K562 (cell line): ENCODE measurements at regions not wholly inside any gene's neighbourhood (a gene's known extent, or its start where the extent isn't known, plus 50 kb on each side); places are given as distances from the start of the nearest gene placed in this dataset.

Source experiments
- ATAC-seq: fragments of 200-7000 bp; cut with Tn5 transposase; 3 replicates; pipeline ENCODE4 v1.9.1; 2020; ENCODE audit warnings: moderate library complexity
- BruUV-seq: library from RNA; stranded (reverse); fragments of 400-500 nt; replicated peaks from 2 replicates; lab custom pipeline; 2021; lab: Mats Ljungman, UMichigan
- CTCF ChIA-PET: fragments of 300-600 bp; formaldehyde crosslinking; extraction: SDS; loops from one replicate; lab custom pipeline; 2021; ENCODE audit warnings: low intra/inter-chr PET ratio; lab: Yijun Ruan, JAX
- POLR2A ChIA-PET: fragments of 300-600, 350-650 bp; sonication (Branson Sonifier 250); formaldehyde crosslinking; extraction: SDS; loops from one replicate; lab custom pipeline; 2021; ENCODE audit warnings: antibody characterized with exemption, inconsistent platforms; lab: Yijun Ruan, JAX
- DNase-seq, 4 experiments: peaks; one replicate each; pipeline versions ENCODE4 v3.0.0 to v3.0.0-alpha.2; 2011 to 2018; ENCODE audit warnings: low spot score in 3 of 4, mixed read lengths in 3 of 4; ENCODE audit errors: extremely low read depth in 1 of 4
- FAIRE-seq: peaks from 2 replicates; lab custom pipeline; 2011; peaks lifted over from hg19 to GRCh38; lab: Jason Lieb, UNC
- H2AFZ ChIP-seq: 2 replicates; pipeline ENCODE4 v1.6.0; 2011; ENCODE audit warnings: low read depth, low read length, control low read depth, inconsistent platforms
- H3K27ac ChIP-seq: fragments of 200-600 bp; 3 replicates; pipeline ENCODE4 v1.8.0; 2011; ENCODE audit warnings: low read depth, mild to moderate bottlenecking, control low read depth, inconsistent platforms, low read length, moderate library complexity, mixed read lengths; ENCODE audit errors: extremely low read depth
- H3K27me3 ChIP-seq, 2 experiments: fragments of 300-600 bp in 1 of 2; 2 replicates in 1 of 2; 3 replicates in 1 of 2; pipeline versions ENCODE4 v1.6.0 to v1.8.0; 2011; ENCODE audit warnings: inconsistent platforms in 2 of 2, low read length in 2 of 2, mild to moderate bottlenecking in 1 of 2, mixed read lengths in 1 of 2, moderate library complexity in 1 of 2; ENCODE audit not compliant: control insufficient read depth in 2 of 2, insufficient read depth in 2 of 2
- H3K36me3 ChIP-seq: fragments of 300-600 bp; 3 replicates; pipeline ENCODE4 v1.8.0; 2011; ENCODE audit warnings: mild to moderate bottlenecking, low read length, inconsistent platforms; ENCODE audit not compliant: control insufficient read depth, insufficient read depth
- H3K4me1 ChIP-seq, 2 experiments: fragments of 200-600 bp in 1 of 2; replicated peaks in 1 of 2; 2 replicates in 1 of 2; 3 replicates in 1 of 2; pipeline versions ENCODE4 v1.5.1 to v1.8.0; 2011; ENCODE audit warnings: inconsistent platforms in 2 of 2, low read length in 2 of 2, mild to moderate bottlenecking in 1 of 2, mixed read lengths in 1 of 2, moderate library complexity in 1 of 2; ENCODE audit not compliant: control insufficient read depth in 2 of 2, insufficient read depth in 2 of 2
- H3K4me2 ChIP-seq: 2 replicates; pipeline ENCODE4 v1.6.1; 2011; ENCODE audit warnings: low read length, control low read depth, inconsistent platforms, mixed read lengths; ENCODE audit not compliant: insufficient read depth
- H3K4me3 ChIP-seq: fragments of 200-600 bp; sonication (generic), shearing (Covaris generic); 2 replicates; pipeline ENCODE4 v1.5.1; 2016; ENCODE audit warnings: control low read depth, inconsistent platforms
- H3K79me2 ChIP-seq: fragments of 200-600 bp; 3 replicates; pipeline ENCODE4 v1.8.0; 2011; ENCODE audit warnings: low read length, inconsistent platforms; ENCODE audit not compliant: control insufficient read depth, insufficient read depth
- H3K9ac ChIP-seq, 2 experiments: 2 replicates each; pipeline versions ENCODE4 v1.6.0 to v1.6.1; 2011; ENCODE audit warnings: low read depth in 2 of 2, low read length in 2 of 2, control low read depth in 1 of 2, inconsistent platforms in 1 of 2, mild to moderate bottlenecking in 1 of 2, mixed read lengths in 1 of 2; ENCODE audit not compliant: insufficient read depth in 1 of 2
- H3K9me1 ChIP-seq: one replicate; pipeline ENCODE4 v1.6.0; 2011; ENCODE audit warnings: inconsistent platforms, mild to moderate bottlenecking, low read length, moderate library complexity; ENCODE audit not compliant: control insufficient read depth, insufficient read depth
- H3K9me3 ChIP-seq: replicated peaks from 2 replicates; pipeline ENCODE4 v1.5.1; 2011; ENCODE audit warnings: low read depth, low read length, inconsistent platforms; ENCODE audit not compliant: control insufficient read depth, insufficient read depth
- H4K20me1 ChIP-seq: replicated peaks from 2 replicates; pipeline ENCODE4 v1.6.1; 2011; ENCODE audit warnings: low read length, inconsistent platforms, mixed read lengths; ENCODE audit not compliant: control insufficient read depth, insufficient read depth
- ARHGAP35 ChIP-seq: fragments of 450-650 bp; IDR thresholded peaks from 2 replicates; pipeline ENCODE4 v1.6.1; 2018; ENCODE audit not compliant: partially characterized antibody
- BCOR ChIP-seq: fragments of 450-650 bp; IDR thresholded peaks from 2 replicates; pipeline ENCODE4 v1.6.1; 2016
- BHLHE40 ChIP-seq: IDR thresholded peaks from 2 replicates; pipeline ENCODE4 v1.6.1; 2011; ENCODE audit warnings: low read length, improper control_type of control experiment
- CEBPG ChIP-seq, 3 experiments: fragments of 200-800 bp in 1 of 3; sonication (Bioruptor generic) in 1 of 3; sonication (generic) in 1 of 3; formaldehyde crosslinking in 1 of 3; IDR thresholded peaks in 2 of 3; conservative IDR thresholded peaks in 1 of 3; 2 replicates each; pipeline versions ENCODE4 v1.6.1 to v1.8.0; 2016 to 2022; ENCODE audit warnings: missing compliant biosample characterization in 2 of 3, missing genetic modification characterization in 2 of 3, mild to moderate bottlenecking in 1 of 3, missing genetic modification reagents in 1 of 3
- CREM ChIP-seq: IDR thresholded peaks from 2 replicates; pipeline ENCODE4 v1.6.1; 2014; ENCODE audit warnings: antibody characterized with exemption, low read depth
- DEAF1 ChIP-seq: fragments of 450-650 bp; formaldehyde crosslinking; IDR thresholded peaks from 2 replicates; pipeline ENCODE4 v1.4.0; 2020; ENCODE audit warnings: mild to moderate bottlenecking, moderate library complexity
- FOXK2 ChIP-seq, 2 experiments: fragments of 450-650 bp; IDR thresholded peaks in 1 of 2; conservative IDR thresholded peaks in 1 of 2; 2 replicates each; pipeline ENCODE4 v1.6.1; 2016; ENCODE audit warnings: low read depth in 2 of 2, mild to moderate bottlenecking in 1 of 2
- HEY1 ChIP-seq: fragments of 250-450 bp; sonication (Bioruptor Pico); IDR thresholded peaks from 2 replicates; pipeline ENCODE4 v1.5.0; 2020; ENCODE audit warnings: mild to moderate bottlenecking, moderate library complexity, borderline replicate concordance
- LEF1 ChIP-seq: fragments of 450-650 bp; IDR thresholded peaks from 2 replicates; pipeline ENCODE4 v1.6.1; 2016; ENCODE audit warnings: mild to moderate bottlenecking
- MNT ChIP-seq, 2 experiments: fragments of 450-650 bp; conservative IDR thresholded peaks; 2 replicates each; pipeline ENCODE4 v1.6.1; 2017; ENCODE audit warnings: mild to moderate bottlenecking in 2 of 2, moderate library complexity in 2 of 2
- NFRKB ChIP-seq: fragments of 450-650 bp; IDR thresholded peaks from 2 replicates; pipeline ENCODE4 v1.6.1; 2016; ENCODE audit warnings: low read depth
- PHF21A ChIP-seq: fragments of 450-650 bp; IDR thresholded peaks from 2 replicates; pipeline ENCODE4 v1.6.1; 2017; ENCODE audit warnings: low read depth, borderline replicate concordance
- RUNX1 ChIP-seq: sonication (generic); IDR thresholded peaks from 2 replicates; pipeline ENCODE4 v1.6.1; 2016; ENCODE audit warnings: antibody characterized with exemption, low read depth
- SLC30A9 ChIP-seq: fragments of 250-450 bp; sonication (Bioruptor Pico); IDR thresholded peaks from 2 replicates; pipeline ENCODE4 v1.8.0; 2022; ENCODE audit warnings: mild to moderate bottlenecking, moderate library complexity
- ZNF184 ChIP-seq: sonication (generic); formaldehyde crosslinking; IDR thresholded peaks from 2 replicates; pipeline ENCODE4 v1.5.0; 2020; ENCODE audit warnings: missing genetic modification reagents
- ZNF263 ChIP-seq: sonication (generic); formaldehyde crosslinking; IDR thresholded peaks from 2 replicates; pipeline ENCODE4 v1.8.0; 2022; ENCODE audit warnings: mild to moderate bottlenecking, missing genetic modification reagents, borderline replicate concordance
- ZNF699 ChIP-seq: fragments of 250-450 bp; sonication (Bioruptor Pico); IDR thresholded peaks from 2 replicates; pipeline ENCODE4 v1.8.0; 2021; ENCODE audit warnings: mild to moderate bottlenecking, moderate library complexity; ENCODE audit not compliant: insufficient replicate concordance
- WGBS: fragments of 100-300 bp; shearing (Covaris generic); methylation state at CpG from one replicate; pipeline ENCODE4 v1.1.6; 2016; ENCODE audit warnings: low coverage, mixed read lengths; ENCODE audit not compliant: insufficient coverage; ENCODE audit errors: missing lambda C conversion rate; 5-methylcytosine and 5-hydroxymethylcytosine counted together
- in situ Hi-C: fragments of 300-500 bp; cut with MboI; formaldehyde crosslinking; loops from 4 replicates; pipeline ENCODE4 v1.15.0; 2018; ENCODE audit warnings: inconsistent platforms, mixed read lengths
- intact Hi-C: fragments of 100-400 bp; cut with micrococcal nuclease; formaldehyde crosslinking; loops from 2 replicates; pipeline ENCODE4 v1.14.2; 2022
- TF ChIP-seq, protein P1 (sequence below), 3 experiments: fragments of 200-800 bp in 1 of 3; sonication (Bioruptor generic) in 1 of 3; sonication (generic) in 1 of 3; formaldehyde crosslinking in 1 of 3; IDR thresholded peaks; 2 replicates each; pipeline versions ENCODE4 v1.6.1 to v1.8.0; 2016 to 2022; ENCODE audit warnings: mild to moderate bottlenecking in 2 of 3, missing compliant biosample characterization in 2 of 3, missing genetic modification characterization in 2 of 3, missing genetic modification reagents in 1 of 3

GRCh38 chr2:176934869-176935415, 277.7 kb upstream of the HNRNPA3 start:
- in situ Hi-C loops (no loop called here), intact Hi-C loops (no loop called here)
- H3K79me2 ChIP-seq: no peaks in the 10 kb centered on the region
- H3K9me3 ChIP-seq: no peaks in the 10 kb centered on the region
- no peak overlapping the region for H3K9ac ChIP-seq
- H3K27me3 ChIP-seq: peaks cover 0 to 4% of the 10 kb centered on the region in 2 experiments; a peak in 1 of 5 replicates
- no peaks in the 10 kb centered on the region; a peak in 3 of 5 replicates for H3K4me1 ChIP-seq
- CTCF ChIA-PET: no interaction called here
- DNase-seq (no peak), ATAC-seq (no peak), FAIRE-seq (no peak)
- H2AFZ ChIP-seq: no peak overlapping the region
- whole genome bisulfite sequencing: 18% methylated on average over 7 of the region's 7 CpGs
- BruUV-seq: no TSS peak
- H3K36me3 ChIP-seq: no peaks in the 10 kb centered on the region
- no peaks in the 10 kb centered on the region for H3K9me1 ChIP-seq
- H3K4me3 ChIP-seq: no peak overlapping the region
- no peak overlapping the region for H3K4me2 ChIP-seq
- no peaks in the 10 kb centered on the region for H4K20me1 ChIP-seq
- H3K27ac ChIP-seq: no peak overlapping the region
- POLR2A ChIA-PET: interaction anchor here (0.6 kb wide), 1 partner anchor 194 kb away, joined by 3 read pairs; no protein-coding TSS in a partner anchor
- no peak for TF ChIP-seq LEF1
- TF ChIP-seq SLC30A9 (CRISPR knock-in tag): no peak
- no peak for TF ChIP-seq NFRKB
- no peak for TF ChIP-seq ARHGAP35
- TF ChIP-seq FOXK2 (conservative IDR thresholded peaks at IDR 0.05 in 1 of 2, IDR thresholded peaks at IDR 0.05 in 1 of 2; ENCODE audit: low read depth in 2 of 2): no peak
- TF ChIP-seq RUNX1: no peak
- no peak for TF ChIP-seq PHF21A
- TF ChIP-seq CEBPG (CRISPR knock-in tag; IDR thresholded peaks at IDR 0.05): no peak
- no peak for TF ChIP-seq CEBPG (tag; conservative IDR thresholded peaks at IDR 0.05 in 1 of 2, IDR thresholded peaks at IDR 0.05 in 1 of 2)
- no peak for TF ChIP-seq ZNF263 (CRISPR knock-in tag)
- TF ChIP-seq BHLHE40: peak; percentile 43; the same call in 1 of the 2 replicates
- no peak for TF ChIP-seq MNT (conservative IDR thresholded peaks at IDR 0.05)
- TF ChIP-seq CREM: no peak
- no peak for TF ChIP-seq DEAF1 (CRISPR knock-in tag)
- no peak for TF ChIP-seq BCOR
- no peak for TF ChIP-seq ZNF184
- no peak for TF ChIP-seq ZNF699 (CRISPR knock-in tag)
- no peak for TF ChIP-seq HEY1 (CRISPR knock-in tag)
- TF ChIP-seq, protein P1, sequence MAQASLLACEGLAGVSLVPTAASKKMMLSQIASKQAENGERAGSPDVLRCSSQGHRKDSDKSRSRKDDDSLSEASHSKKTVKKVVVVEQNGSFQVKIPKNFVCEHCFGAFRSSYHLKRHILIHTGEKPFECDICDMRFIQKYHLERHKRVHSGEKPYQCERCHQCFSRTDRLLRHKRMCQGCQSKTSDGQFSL (CRISPR knock-in tag; IDR thresholded peaks at IDR 0.05): no peak
- TF ChIP-seq, protein P1 (tag; IDR thresholded peaks at IDR 0.05): 0 out of 4 replicates have a peak, but pooled peaks of 1 of the 2 experiments have one; percentile 41
